ENCODE measurements at regions not wholly inside any gene's neighbourhood (a gene's known extent, or its start where the extent isn't known, plus 50 kb on each side); places are given as distances from the start of the nearest gene placed in this dataset.

DNA sequence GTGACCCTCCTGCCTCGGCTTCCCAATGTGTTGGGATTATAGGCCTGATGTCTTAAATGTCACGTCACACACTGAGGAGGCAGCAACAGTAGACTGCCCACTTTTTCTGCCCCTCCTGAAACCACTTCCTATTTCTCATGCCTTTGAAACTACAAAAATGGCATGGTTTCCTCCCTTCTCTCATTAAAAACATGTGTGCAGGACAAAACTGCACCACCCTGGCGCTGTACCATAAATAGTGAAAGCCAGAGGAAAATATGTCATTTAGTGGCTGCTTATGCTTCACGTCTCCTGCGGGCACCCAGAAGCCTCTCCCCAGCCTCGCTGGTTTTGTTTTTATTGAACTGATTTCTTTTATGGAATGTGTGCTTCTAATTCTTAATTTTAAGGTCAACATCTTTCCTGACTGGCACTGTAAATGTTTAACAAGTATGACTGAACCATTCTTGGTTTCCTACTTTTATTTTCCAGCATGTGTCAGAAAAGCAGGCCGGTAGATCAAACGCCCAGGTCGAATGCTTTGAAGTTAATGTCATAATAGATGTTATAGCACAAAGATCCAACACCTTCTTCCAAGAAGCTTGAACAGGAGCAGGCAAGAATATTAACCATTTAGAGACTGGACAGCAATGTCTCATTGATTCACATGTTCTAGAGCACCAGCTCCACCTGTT lies 59.6 kb upstream of the C1orf87 start:
- intact Hi-C loops (cut with micrococcal nuclease; ENCODE audit: unreplicated experiment): no loop called here
- Histone ChIP-seq H3K4me1 (ENCODE audit: insufficient read depth, low read length, poor library complexity, severe bottlenecking) (no peaks in the 10 kb centered on the region), H3K9me2 (ENCODE audit: insufficient read depth, low read length) (no peaks in the 10 kb centered on the region), H3K27ac (ENCODE audit: low read depth, low read length, poor library complexity, severe bottlenecking) (no peak overlapping the region), H3K79me2 (ENCODE audit: insufficient read depth, low read depth, low read length) (no peaks in the 10 kb centered on the region), H2AFZ (ENCODE audit: low read length) (no peak overlapping the region), H3K9me3 (ENCODE audit: low read length) (no peaks in the 10 kb centered on the region), H3K4me2 (ENCODE audit: low read length) (no peak overlapping the region), H3K4me3 (ENCODE audit: low read depth, low read length, poor library complexity, severe bottlenecking) (no peak overlapping the region), H4K20me1 (ENCODE audit: insufficient read depth, low read length) (no peaks in the 10 kb centered on the region), H3K36me3 (ENCODE audit: insufficient read depth, low read length) (no peaks in the 10 kb centered on the region)
- ChIA-PET POLR2A (no interaction called here), CTCF (ENCODE audit: unreplicated experiment) (no interaction called here)
- TF ChIP-seq, protein P1, sequence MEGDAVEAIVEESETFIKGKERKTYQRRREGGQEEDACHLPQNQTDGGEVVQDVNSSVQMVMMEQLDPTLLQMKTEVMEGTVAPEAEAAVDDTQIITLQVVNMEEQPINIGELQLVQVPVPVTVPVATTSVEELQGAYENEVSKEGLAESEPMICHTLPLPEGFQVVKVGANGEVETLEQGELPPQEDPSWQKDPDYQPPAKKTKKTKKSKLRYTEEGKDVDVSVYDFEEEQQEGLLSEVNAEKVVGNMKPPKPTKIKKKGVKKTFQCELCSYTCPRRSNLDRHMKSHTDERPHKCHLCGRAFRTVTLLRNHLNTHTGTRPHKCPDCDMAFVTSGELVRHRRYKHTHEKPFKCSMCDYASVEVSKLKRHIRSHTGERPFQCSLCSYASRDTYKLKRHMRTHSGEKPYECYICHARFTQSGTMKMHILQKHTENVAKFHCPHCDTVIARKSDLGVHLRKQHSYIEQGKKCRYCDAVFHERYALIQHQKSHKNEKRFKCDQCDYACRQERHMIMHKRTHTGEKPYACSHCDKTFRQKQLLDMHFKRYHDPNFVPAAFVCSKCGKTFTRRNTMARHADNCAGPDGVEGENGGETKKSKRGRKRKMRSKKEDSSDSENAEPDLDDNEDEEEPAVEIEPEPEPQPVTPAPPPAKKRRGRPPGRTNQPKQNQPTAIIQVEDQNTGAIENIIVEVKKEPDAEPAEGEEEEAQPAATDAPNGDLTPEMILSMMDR (conservative IDR thresholded peaks at IDR 0.05; ENCODE audit: low read length): no peak
- no peak for TF ChIP-seq EZH2phosphoT487 (IDR thresholded peaks at IDR 0.05; ENCODE audit: borderline replicate concordance, low read depth, low read length)
- BruUV-seq (replicated peaks): no TSS peak
- DNase-seq (ENCODE audit: low spot score): no peak

DNA sequence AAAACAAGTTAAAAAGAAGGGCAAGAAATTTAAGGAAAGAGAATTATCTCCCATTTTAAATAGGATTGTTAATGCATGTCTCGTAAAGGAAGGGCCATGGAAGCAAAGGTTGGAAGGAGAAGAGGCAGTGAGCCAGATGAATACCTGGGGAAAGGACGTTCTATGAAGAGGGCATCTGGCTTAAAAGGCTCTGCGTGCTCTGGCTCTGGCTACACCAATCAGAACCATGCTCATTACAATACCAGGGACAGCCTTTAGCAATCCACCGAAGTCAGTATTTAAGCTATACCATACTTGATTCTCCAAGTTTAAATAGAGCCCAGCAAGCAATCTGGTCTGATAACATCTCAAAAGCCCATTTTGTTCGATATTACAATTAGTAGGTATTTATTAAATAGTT lies 58.5 kb upstream of the C1orf87 start:
- no peaks in the 10 kb centered on the region for H3K9me2 ChIP-seq (ENCODE audit: insufficient read depth, low read length)
- no peaks in the 10 kb centered on the region for H4K20me1 ChIP-seq (ENCODE audit: insufficient read depth, low read length)
- BruUV-seq (replicated peaks): no TSS peak
- no peak for TF ChIP-seq EZH2phosphoT487 (IDR thresholded peaks at IDR 0.05; ENCODE audit: borderline replicate concordance, low read depth, low read length)
- TF ChIP-seq, protein P1 (conservative IDR thresholded peaks at IDR 0.05; ENCODE audit: low read length): no peak
- H3K9me3 ChIP-seq (ENCODE audit: low read length): no peaks in the 10 kb centered on the region
- no peak overlapping the region for H3K27ac ChIP-seq (ENCODE audit: low read depth, low read length, poor library complexity, severe bottlenecking)
- H2AFZ ChIP-seq (ENCODE audit: low read length): no peak overlapping the region
- H3K4me2 ChIP-seq (ENCODE audit: low read length): no peak overlapping the region
- ChIA-PET POLR2A (no interaction called here), CTCF (ENCODE audit: unreplicated experiment) (no interaction called here)
- no peak for DNase-seq (ENCODE audit: low spot score)
- no peak overlapping the region for H3K4me3 ChIP-seq (ENCODE audit: low read depth, low read length, poor library complexity, severe bottlenecking)
- intact Hi-C loops (cut with micrococcal nuclease; ENCODE audit: unreplicated experiment): no loop called here
- no peaks in the 10 kb centered on the region for H3K36me3 ChIP-seq (ENCODE audit: insufficient read depth, low read length)
- no peaks in the 10 kb centered on the region for H3K79me2 ChIP-seq (ENCODE audit: insufficient read depth, low read depth, low read length)
- no peaks in the 10 kb centered on the region for H3K4me1 ChIP-seq (ENCODE audit: insufficient read depth, low read length, poor library complexity, severe bottlenecking)

DNA sequence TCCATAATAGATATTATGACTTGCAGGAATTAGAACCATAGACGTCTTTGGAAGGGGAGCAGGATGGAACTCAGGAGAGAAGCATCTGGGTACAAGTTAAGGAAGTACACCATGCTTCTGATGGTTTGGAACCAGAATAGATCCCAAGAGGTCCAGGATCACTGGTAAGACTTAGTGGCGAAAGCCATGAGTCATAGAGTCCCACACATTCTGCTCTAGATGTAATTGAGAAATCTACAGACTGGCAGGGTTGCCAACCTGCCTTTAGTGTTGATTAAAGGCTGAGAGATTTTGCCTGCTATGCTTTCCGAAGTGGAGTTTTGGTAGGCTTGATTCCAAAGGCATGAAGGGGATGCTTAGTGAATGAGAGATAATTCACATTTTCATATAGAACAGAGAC lies 57.1 kb upstream of the C1orf87 start:
- Histone ChIP-seq H4K20me1 (ENCODE audit: insufficient read depth, low read length) (no peaks in the 10 kb centered on the region), H3K27ac (ENCODE audit: low read depth, low read length, poor library complexity, severe bottlenecking) (no peak overlapping the region), H3K4me1 (ENCODE audit: insufficient read depth, low read length, poor library complexity, severe bottlenecking) (no peaks in the 10 kb centered on the region), H3K9me2 (ENCODE audit: insufficient read depth, low read length) (no peaks in the 10 kb centered on the region), H3K9me3 (ENCODE audit: low read length) (no peaks in the 10 kb centered on the region), H3K4me3 (ENCODE audit: low read depth, low read length, poor library complexity, severe bottlenecking) (no peak overlapping the region), H3K79me2 (ENCODE audit: insufficient read depth, low read depth, low read length) (no peaks in the 10 kb centered on the region), H2AFZ (ENCODE audit: low read length) (no peak overlapping the region), H3K4me2 (ENCODE audit: low read length) (no peak overlapping the region), H3K36me3 (ENCODE audit: insufficient read depth, low read length) (no peaks in the 10 kb centered on the region)
- TF ChIP-seq, protein P1 (conservative IDR thresholded peaks at IDR 0.05; ENCODE audit: low read length): no peak
- TF ChIP-seq EZH2phosphoT487 (IDR thresholded peaks at IDR 0.05; ENCODE audit: borderline replicate concordance, low read depth, low read length): no peak
- ChIA-PET POLR2A (no interaction called here), CTCF (ENCODE audit: unreplicated experiment) (no interaction called here)
- intact Hi-C loops (cut with micrococcal nuclease; ENCODE audit: unreplicated experiment): no loop called here
- BruUV-seq (replicated peaks): no TSS peak
- no peak for DNase-seq (ENCODE audit: low spot score)

Measured in OCI-LY7 (cell line).